ENCODE measurements at regions not wholly inside any gene's neighbourhood (a gene's known extent, or its start where the extent isn't known, plus 50 kb on each side); places are given as distances from the start of the nearest gene placed in this dataset.

DNA sequence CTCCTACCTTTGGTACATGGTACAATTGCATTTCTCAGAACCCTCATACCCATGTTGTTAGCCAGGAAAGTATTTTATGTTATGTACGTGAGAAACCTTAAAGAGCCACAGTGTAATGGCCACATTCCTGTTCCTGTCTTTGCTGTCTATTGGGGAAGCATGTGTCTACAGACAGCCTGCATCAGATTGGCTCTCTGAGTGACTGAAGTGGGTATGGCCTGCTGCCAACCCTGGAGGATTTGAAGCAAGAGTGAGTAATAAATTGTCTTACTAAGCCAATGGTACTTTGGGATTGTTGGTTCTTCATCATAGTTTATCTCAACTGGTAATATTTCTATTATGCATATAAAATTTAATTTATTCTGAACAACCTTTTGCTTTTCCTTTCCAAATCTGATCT is 574.1 kb downstream of the LMO7 start:
- peak; percentile 20 for DNase-seq (ENCODE audit: low read depth)

GRCh38 chr13:76198568-76199163 is 562.5 kb downstream of the LMO7 start:
- DNase-seq (ENCODE audit: low read depth) = no peak

- DNase-seq (ENCODE audit: low read depth) = no peak
Observed at GRCh38 chr13:76189882-76190519, 553.9 kb downstream of the LMO7 start.

DNA sequence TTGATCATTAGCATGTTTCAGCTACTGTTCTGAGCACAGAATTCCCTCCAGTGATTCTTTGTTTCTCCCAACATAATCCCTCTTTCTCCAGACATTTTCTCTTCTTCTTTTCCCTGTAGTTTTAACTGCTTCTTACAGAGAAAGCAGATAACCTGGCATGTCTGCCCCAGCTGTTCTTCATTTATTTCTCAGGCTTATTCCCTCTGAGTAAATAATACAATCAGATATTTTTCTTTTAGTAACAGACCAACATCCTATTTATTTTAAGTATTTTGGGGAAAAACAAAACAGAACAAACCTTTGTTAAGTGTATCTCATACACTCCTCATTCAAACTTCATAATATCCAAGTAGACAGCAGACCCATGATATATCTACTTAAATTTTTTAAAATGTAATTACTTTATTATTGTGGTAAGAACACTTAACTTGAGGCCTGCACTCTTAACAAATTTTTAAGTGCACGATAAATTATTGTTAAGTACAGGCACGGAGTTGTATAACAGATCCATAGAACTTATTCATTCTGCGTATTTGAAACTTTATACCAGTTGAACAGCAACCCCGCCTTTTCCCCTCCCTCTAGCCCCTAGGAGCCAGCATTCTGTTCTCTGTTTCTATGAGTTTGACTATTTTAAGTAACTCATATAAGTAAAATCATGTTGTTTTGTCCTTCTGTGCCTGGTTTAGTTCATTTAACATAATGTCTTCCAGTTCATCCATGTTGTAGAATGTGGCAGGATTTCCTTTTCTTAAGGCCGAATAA is 540.0 kb downstream of the LMO7 start:
- no peak for DNase-seq (ENCODE audit: low read depth)

GRCh38 chr13:76168661-76169060 is 532.5 kb downstream of the LMO7 start:
- DNase-seq (ENCODE audit: low read depth) = no peak

DNA sequence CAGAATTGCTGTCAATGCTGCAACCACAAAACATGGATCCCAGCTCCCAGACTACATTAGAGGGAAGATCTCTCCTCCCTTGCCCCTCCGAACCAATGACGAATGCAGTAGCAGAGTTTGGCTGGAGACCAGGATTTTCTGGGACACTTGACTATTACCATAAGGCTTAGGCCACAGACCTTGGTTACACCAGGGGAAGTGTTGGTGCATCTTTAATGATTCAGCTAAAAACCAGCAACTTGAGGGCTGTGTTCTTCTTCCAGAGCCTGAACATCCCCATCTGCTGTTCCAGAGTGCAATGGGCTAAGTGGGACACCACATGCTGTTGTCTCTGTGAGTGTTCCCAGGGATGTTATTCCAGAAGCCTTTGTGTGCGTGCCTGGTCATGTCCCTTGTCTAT is 528.2 kb downstream of the LMO7 start:
- DNase-seq (ENCODE audit: low read depth) = no peak

- no peak for DNase-seq (ENCODE audit: low read depth)
Observed at GRCh38 chr13:76163761-76164160, 527.6 kb downstream of the LMO7 start.

GRCh38 chr13:76160961-76161925 is 525.1 kb downstream of the LMO7 start:
- DNase-seq (ENCODE audit: low read depth) = no peak

GRCh38 chr13:76160506-76160905 is 524.4 kb downstream of the LMO7 start:
- DNase-seq (ENCODE audit: low read depth) = no peak

GRCh38 chr13:76157926-76158325 is 521.8 kb downstream of the LMO7 start:
- no peak for DNase-seq (ENCODE audit: low read depth)

DNA sequence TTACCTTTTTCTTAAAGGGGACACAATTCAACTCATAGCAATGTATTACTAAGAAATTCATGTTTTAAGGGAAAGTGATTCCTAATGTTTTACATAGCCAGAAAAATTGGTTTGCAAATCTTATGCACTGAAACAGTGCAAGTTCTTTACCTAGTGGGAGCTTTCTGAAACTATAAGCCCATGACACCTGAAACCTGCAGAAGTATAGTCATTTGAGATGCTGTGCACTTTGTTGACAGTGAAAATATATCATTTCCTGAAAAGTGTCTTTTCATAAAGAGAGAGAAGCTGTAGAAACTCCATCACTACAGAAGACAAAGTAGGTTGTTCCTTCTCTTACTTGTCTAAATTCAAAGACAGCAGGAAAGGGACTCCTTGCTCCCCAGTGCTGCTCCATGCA is 517.1 kb downstream of the LMO7 start:
- no peak for DNase-seq (ENCODE audit: low read depth)

- DNase-seq (ENCODE audit: low read depth) = peak; percentile 76
Observed at GRCh38 chr13:76148926-76149325, 512.8 kb downstream of the LMO7 start.

DNA sequence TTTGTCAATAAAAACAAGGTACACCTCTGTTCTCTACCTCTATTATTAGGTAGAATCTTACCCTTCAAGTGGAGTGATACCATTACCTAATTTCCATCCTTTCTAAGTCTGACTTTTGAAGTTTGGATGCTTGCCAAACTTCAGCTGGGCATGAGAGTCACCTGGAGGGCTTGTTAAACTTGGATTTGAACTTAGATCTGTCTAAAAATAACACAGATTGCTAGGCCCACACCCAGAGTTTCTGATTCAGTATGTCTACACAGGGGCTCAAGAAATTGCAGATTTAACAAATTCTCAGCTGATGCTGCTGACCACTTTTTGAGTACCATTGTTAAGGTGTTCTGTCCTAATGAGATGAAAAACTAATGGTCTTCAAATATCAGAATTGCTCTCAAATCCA is 512.2 kb downstream of the LMO7 start:
- no peak for DNase-seq (ENCODE audit: low read depth)

- no peak for DNase-seq (ENCODE audit: low read depth)
Observed at GRCh38 chr13:76132532-76132931, 496.4 kb downstream of the LMO7 start.

DNA sequence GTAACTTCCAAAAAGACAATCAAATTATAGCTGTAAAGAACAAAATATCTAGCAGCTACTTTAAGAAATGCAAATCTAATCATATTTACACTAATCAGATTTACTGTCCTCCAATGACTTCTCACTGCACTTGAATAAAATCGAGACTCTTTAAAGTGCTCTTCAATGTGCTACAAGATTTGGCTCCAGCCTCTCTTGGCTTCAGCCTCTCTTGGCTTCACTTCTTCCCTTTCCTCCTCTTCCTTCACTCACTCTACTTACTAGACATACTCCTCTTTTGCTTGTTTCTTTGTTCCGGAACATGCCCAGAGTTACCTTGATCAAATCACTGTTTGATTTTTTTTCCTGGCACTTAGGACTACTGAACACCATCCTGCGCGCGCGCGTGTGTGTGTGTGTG is 495.4 kb downstream of the LMO7 start:
- DNase-seq (ENCODE audit: low read depth) = no peak

DNA sequence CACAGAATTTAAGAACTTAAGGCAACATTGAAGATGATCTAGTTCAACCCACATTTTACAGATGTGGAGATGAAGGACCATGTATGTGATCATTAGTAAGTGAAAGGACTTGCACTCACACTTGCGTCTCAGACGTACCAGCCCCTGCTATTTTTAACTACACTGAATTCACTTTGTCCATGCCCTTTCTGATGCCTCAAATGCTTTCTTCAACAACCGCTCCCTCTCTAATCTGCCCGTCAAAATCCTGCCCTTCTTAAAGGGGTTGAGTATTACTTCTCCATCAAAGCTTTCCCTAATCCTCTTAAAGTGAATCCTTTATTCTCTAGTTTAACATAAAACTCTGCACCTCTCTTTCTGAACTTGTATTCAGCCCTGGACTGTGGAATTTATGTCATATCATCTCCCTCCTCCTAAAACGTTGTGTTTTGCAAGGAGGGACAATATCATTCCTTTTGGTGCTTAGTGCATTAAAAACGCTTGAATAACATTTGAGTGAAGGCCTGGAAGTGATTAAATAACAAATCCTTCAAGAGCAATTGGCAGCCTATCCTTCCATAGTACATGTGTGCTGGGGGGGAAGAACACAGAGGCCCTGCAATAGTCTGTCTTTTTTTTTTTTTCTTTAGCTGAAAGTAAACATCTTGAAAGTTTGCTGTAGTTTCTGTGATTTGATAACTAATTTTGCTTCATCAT is 493.3 kb downstream of the LMO7 start:
- no peak for DNase-seq (ENCODE audit: low read depth)

DNA sequence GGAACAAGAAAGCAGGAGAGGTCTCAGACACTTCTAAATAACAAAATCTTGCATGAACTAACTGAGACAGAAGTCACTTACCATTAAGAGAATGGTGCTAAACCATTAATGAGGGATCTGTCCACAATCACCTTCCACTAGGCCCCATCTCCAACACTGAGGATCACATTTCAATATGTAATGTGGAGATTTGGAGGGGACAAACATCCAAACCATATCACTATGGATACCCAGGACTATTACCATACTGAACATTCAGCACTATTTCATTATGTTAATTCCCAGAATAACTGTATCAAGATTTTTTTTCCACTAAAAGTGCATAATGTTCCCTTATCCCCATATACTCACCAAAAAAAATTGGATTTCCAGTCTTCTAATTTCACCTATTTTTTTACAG is 491.8 kb downstream of the LMO7 start:
- no peak for DNase-seq (ENCODE audit: low read depth)

DNA sequence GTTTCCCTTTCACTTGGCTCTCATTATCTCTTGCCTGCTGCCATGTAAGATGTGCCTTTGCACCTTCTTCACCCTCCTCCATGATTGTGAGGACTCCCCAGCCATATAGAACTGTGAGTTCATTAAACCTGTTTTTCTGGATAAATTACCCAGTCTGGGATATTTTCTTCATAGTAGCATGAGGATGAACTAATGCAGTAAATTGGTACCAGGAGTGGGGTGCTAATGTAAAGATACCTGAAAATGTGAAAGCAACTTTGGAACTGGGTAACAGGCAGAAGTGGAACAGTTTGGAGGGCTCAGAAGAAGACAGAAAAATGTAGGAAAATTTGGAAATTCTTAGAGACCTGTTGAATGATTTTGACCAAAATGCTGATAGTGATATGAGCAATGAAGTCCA is 487.4 kb downstream of the LMO7 start:
- DNase-seq (ENCODE audit: low read depth) = no peak

DNA sequence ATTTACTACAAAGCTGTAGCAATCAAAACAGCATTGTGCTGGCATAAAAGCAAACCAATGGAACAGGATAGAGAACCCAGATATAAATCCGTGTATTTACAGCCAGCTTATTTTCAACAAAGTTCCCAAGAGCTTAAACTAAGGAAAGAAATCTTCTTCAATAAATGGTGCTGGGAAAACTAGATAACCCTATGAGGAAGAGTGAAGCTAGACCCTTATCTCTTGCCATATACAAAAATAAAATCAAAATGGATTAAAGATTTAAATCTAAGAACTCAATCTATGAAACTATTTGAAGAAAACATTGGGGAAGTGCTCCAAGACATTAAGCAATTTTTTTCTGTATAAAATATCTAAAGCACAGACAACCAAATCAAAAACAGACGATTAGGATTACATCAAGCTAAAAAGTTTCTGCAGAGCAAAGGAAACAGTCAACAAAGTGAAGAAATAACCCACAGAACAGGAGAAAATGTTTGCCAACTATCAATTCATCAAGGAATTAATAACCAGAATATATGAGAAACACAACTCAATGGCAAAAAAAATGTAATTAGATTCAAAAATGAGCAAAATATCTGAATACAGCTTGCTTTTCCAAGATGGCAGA is 480.7 kb downstream of the LMO7 start:
- DNase-seq (ENCODE audit: low read depth) = no peak

DNA sequence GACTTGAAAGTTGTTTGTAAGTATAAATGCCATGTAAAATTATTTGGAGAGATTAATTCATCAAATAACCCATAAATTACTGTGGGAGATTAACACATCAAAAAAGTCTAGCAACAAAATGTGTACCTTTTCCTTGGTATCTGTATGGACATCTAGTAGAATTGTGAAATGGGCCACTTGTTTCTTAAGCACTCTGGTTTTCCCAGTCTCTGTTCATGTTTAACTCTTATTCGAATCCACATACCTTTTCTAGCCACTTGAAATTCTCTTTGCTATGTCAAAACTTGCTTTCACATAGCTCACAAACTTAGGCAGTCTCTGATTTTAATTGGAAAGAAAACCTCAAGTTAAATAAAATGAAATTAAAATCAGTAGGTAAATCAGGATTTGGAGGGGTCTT is 470.6 kb downstream of the LMO7 start:
- no peak for DNase-seq (ENCODE audit: low read depth)

- DNase-seq (ENCODE audit: low read depth) = no peak
Observed at GRCh38 chr13:76094645-76095044, 458.5 kb downstream of the LMO7 start.

All from amniotic epithelial cell (primary cell).